ENCODE measurements at regions not wholly inside any gene's neighbourhood (a gene's known extent, or its start where the extent isn't known, plus 50 kb on each side); places are given as distances from the start of the nearest gene placed in this dataset.

DNA sequence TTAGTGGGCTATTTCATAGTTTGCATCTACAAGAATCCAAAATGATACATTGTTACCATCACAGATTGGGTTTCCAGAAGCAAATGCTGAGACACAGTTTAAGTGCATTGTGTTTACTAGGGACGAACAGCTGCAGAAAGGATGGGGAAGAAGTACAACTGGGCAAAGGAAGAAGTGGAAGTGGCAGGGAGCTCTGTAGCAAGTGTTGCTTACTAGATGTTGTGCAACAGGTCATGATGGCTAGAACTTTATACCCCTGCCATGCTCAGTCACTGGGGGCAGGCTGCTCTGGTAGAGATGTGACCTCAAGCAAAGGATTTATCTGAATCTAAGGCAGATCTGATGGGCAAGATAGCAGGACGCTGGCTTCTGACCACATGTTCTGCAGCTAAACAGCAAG is 76.1 kb upstream of the EMCN start:
- DNase-seq (ENCODE audit: low spot score in 2 of 2) = no peak
- peaks cover 0 to 2% of the 10 kb centered on the region in 2 donors for H3K9me3 Mint-ChIP-seq
- H3K27ac Mint-ChIP-seq = no peak overlapping the region
- H3K36me3 Mint-ChIP-seq = no peaks in the 10 kb centered on the region
- ATAC-seq = no peak

DNA sequence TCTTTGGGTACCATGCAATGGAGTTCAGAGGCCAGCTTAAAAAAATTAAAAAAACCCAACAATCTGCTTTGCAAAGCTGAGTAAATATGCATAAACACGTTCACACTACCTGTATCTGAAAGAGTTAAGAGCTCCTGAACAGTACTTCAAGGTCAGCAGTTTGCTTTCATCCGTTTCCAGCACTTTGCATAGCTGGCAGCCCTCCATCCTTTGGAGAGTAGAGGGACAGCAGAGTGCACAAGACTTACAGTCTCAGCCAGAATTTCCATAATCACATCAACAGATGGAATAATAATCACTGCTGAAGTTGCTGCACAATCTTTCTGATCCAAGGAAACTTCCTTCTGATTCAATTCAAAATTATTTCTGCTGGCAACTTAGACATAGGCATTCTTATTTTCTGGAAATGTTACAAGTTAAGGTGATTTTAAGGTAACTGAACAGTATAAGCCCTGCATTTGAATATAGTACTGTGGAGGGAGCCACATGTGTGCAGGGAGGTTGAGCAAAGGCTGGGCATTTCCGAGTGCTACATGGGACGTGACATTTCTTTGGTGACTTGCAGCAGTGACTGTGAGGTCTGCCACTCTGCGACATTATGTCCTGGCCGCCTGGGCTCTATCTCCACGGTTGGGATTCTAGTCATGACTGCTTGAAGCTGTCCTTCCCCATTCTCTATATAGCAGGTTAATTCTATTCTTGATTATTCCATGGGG is 73.5 kb upstream of the EMCN start:
- DNase-seq (ENCODE audit: low spot score in 2 of 2) = no peak
- H3K36me3 Mint-ChIP-seq = no peaks in the 10 kb centered on the region
- H3K9me3 Mint-ChIP-seq = peaks cover 0 to 3% of the 10 kb centered on the region in 2 donors
- no peak for ATAC-seq
- H3K27ac Mint-ChIP-seq = no peak overlapping the region

DNA sequence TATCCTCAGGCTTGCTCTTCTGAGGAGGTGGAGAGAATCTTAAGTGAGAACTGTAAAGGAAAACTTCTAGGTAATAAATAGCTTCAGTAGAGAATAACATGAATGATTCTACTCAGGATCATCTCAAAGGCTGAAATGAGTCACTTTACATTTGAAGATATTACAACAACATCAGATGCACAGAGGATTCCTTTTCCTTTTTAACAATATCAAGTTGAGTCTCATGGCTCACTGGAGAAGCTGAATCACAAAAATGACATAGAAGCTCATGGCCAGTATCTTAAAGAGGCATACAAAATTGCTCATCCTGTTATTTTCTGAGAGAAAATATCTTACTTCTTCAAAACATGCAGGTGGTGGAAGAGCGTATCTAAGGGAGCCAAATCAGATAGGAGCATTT is 72.5 kb upstream of the EMCN start:
- ATAC-seq (peak in 1 of 2 donors; percentile 92), DNase-seq (ENCODE audit: low spot score in 2 of 2) (no peak)
- no peaks in the 10 kb centered on the region for H3K36me3 Mint-ChIP-seq
- H3K9me3 Mint-ChIP-seq = peaks cover 0 to 3% of the 10 kb centered on the region in 2 donors
- no peak overlapping the region for H3K27ac Mint-ChIP-seq

DNA sequence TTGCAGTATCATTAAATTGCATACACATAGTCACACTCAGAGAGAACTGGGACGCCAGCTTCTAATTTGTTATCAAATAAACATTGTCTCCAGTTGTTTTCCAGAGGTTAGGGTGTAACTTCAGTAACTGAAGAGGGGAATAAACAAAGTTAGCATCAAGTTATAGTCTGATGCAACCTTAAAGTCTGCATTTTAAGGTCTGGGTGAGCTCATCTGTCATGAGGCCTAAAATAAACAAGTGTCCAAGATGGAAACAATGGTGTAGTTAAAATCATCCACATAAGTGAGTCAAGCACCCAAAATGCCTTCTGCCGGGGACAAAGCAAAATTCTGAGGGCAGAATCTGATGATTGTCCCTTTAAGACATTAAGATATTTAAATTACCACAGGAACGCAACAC is 70.3 kb upstream of the EMCN start:
- Mint-ChIP-seq H3K9me3 (peaks cover 3 to 4% of the 10 kb centered on the region in 2 donors), H3K36me3 (no peaks in the 10 kb centered on the region), H3K27ac (no peak overlapping the region)
- ATAC-seq = no peak
- no peak for DNase-seq (ENCODE audit: low spot score in 2 of 2)

DNA sequence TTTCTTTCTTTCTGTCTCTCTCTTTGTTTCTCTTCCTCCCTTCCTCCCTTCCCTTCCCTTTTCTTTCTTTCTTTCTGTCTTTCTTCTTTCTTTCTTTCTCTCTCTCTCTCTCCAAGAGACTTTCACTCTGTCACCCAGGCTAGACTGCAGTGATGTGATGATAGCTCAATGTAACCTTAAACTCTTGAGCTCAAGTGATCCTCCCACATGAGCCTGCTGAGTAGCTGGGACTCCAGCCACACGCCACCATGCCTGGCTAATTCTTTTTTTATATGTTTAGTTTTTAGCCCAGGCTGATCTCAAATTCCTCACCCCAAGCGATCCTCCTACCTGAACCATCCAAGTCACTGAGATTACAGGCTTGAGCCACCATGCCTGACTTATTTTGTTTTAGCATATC is 64.3 kb upstream of the EMCN start:
- DNase-seq (ENCODE audit: low spot score in 2 of 2) = no peak
- H3K27ac Mint-ChIP-seq = no peak overlapping the region
- no peaks in the 10 kb centered on the region for H3K36me3 Mint-ChIP-seq
- peaks cover 0 to 4% of the 10 kb centered on the region in 2 donors for H3K9me3 Mint-ChIP-seq
- no peak for ATAC-seq

DNA sequence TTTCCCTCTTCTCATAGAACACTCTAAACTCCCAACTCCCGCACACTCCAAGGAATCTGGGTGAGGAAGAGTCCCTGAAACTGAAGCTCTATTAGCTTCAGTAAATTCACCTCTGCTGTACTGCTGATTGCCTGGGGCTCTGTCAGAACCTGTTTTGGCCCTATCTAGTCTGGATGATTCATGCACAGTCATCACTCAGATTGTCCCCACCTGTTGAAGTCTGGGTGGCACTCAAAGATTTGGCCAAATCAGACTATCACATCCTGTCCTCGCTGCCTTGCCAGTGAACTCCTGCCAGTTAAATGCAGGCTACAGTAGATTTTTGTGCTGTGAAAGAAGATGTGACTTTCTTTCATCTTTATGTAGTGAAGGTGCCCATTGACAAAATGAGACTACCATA is 63.5 kb upstream of the EMCN start:
- DNase-seq (ENCODE audit: low spot score in 2 of 2) (no peak), ATAC-seq (peak in 1 of 2 donors; percentile 58)
- Mint-ChIP-seq H3K36me3 (no peaks in the 10 kb centered on the region), H3K9me3 (peaks cover 0 to 4% of the 10 kb centered on the region in 2 donors), H3K27ac (no peak overlapping the region)

DNA sequence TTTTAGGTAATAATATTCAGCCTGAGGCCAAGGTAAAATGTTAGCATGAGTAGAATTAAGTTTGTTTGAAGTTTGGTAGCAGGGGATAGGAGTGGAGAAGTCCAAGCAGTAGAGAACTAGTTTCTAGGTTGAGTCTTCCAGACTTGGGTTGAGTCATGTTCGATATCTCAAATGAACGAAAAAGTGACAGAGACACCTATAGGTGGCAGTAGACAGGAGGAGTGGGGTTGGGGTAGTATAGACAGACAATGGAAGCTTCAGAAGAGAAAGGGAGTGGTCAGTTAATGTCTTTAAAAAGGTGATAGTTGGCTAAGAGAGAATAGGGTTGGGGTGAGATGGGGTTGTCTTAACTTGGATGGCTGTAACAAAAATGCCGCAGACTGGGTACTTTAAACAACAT is 58.7 kb upstream of the EMCN start:
- Mint-ChIP-seq H3K27ac (no peak overlapping the region), H3K9me3 (no peaks in the 10 kb centered on the region), H3K36me3 (no peaks in the 10 kb centered on the region)
- ATAC-seq (no peak), DNase-seq (ENCODE audit: low spot score in 2 of 2) (no peak)

DNA sequence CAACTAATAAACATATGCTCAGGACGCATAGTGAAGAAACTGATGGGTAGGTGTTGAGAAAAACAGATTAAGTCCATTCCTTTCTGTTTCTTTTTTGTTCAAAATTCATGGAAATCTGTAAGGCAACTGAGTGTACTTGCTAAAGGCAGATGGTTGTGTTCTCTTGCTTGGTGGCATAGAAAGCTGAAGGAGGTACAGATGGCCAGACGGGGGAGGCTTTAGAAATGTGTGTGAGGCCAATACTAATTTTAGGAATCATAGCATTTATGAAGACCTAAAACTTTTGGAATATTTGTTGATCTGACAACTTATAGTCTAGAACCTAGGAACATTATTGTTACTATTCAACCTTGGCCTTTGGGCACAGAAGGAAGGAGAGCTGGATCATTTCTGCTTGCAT is 56.8 kb upstream of the EMCN start:
- ATAC-seq (no peak), DNase-seq (ENCODE audit: low spot score in 2 of 2) (no peak)
- Mint-ChIP-seq H3K27ac (no peak overlapping the region), H3K36me3 (no peaks in the 10 kb centered on the region), H3K9me3 (no peaks in the 10 kb centered on the region)

DNA sequence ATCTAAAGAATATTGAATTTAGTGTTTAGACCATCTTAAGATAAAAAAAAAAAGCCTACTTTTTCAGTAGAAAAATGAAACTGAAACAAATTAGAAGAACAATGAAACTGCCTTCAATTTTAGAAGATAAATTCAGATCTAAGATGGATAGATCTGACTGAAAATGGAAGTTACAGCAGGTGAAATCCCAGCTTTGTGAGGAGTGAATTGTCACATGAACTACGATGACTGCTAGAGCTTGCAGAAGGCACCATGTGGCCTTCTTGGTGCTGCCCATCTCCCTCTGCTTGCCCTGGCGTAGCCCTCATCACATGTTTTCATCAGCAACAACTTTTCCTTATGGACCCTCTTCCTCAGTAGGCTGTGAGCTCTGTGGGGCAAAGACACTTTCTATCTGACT is 51.4 kb upstream of the EMCN start:
- peak; percentile 67 to 93 for ATAC-seq
- H3K27ac Mint-ChIP-seq = peak overlapping the region in 1 of 2 donors; percentile 69
- no peak for DNase-seq (ENCODE audit: low spot score in 2 of 2)
- H3K36me3 Mint-ChIP-seq = no peaks in the 10 kb centered on the region
- no peaks in the 10 kb centered on the region for H3K9me3 Mint-ChIP-seq
